Liver (tissue), 3 donors: ENCODE measurements at regions not wholly inside any gene's neighbourhood (a gene's known extent, or its start where the extent isn't known, plus 50 kb on each side); places are given as distances from the start of the nearest gene placed in this dataset.

ENCODE experiments used
- CTCF ChIP-seq: fragments of 150-350 bp; IDR thresholded peaks from 2 replicates; pipeline ENCODE4 v1.5.1; 2017; ENCODE audit warnings: improper control_type of control experiment, low read depth, low read length; ENCODE audit not compliant: missing input control
- FOXA1 ChIP-seq: IDR thresholded peaks from 2 replicates; pipeline ENCODE4 v1.6.1; 2016; ENCODE audit warnings: antibody characterized with exemption
- TAF1 ChIP-seq: conservative IDR thresholded peaks from 2 replicates; pipeline ENCODE4 v1.6.1; 2016; ENCODE audit warnings: antibody characterized with exemption, mild to moderate bottlenecking
- donor health status: healthy.
- donor health status: healthy.

- TF ChIP-seq CTCF, result no peak
- TF ChIP-seq FOXA1, result no peak
- no peak for TF ChIP-seq TAF1
Observed at GRCh38 chr10:117748058-117748457, 205.5 kb downstream of the EMX2 start.
